ENCODE measurements at regions not wholly inside any gene's neighbourhood (a gene's known extent, or its start where the extent isn't known, plus 50 kb on each side); places are given as distances from the start of the nearest gene placed in this dataset.

- no peak overlapping the region for H3K4me3 ChIP-seq
- no peaks in the 10 kb centered on the region for H3K36me3 ChIP-seq (ENCODE audit: low read depth, missing control alignments)
- intact Hi-C loops (cut with DNase I; ENCODE audit: low total_unique reads) = no loop called here
- H3K27me3 ChIP-seq = no peaks in the 10 kb centered on the region
- 71 to 73% methylated on average over 5 of the region's 5 CpGs for WGBS, 2 donors
- TF ChIP-seq POLR2A (IDR thresholded peaks at IDR 0.05) (no peak), CTCF (IDR thresholded peaks at IDR 0.05) (no peak)
- peak; percentile 30 for DNase-seq
- H3K9me3 ChIP-seq = no peaks in the 10 kb centered on the region
- peaks cover 10% of the 10 kb centered on the region for H3K4me1 ChIP-seq
- H3K27ac ChIP-seq = no peak overlapping the region
Measured at GRCh38 chr22:25482091-25482760, 82.2 kb upstream of the GRK3 start.

- 46 to 62% methylated on average over 3 of the region's 3 CpGs for WGBS, 2 donors
- Histone ChIP-seq H3K4me1 (peaks cover 12% of the 10 kb centered on the region), H3K27me3 (no peaks in the 10 kb centered on the region), H3K4me3 (no peak overlapping the region), H3K9me3 (no peaks in the 10 kb centered on the region), H3K36me3 (ENCODE audit: low read depth, missing control alignments) (no peaks in the 10 kb centered on the region), H3K27ac (no peak overlapping the region)
- DNase-seq = peak; percentile 35
- intact Hi-C loops (cut with DNase I; ENCODE audit: low total_unique reads) = no loop called here
- TF ChIP-seq POLR2A (IDR thresholded peaks at IDR 0.05) = no peak
- no peak for TF ChIP-seq CTCF (IDR thresholded peaks at IDR 0.05)
Measured at GRCh38 chr22:25482868-25483639, 81.4 kb upstream of the GRK3 start.

- TF ChIP-seq CTCF (IDR thresholded peaks at IDR 0.05) (no peak), POLR2A (IDR thresholded peaks at IDR 0.05) (no peak)
- Histone ChIP-seq H3K9me3 (no peaks in the 10 kb centered on the region), H3K27ac (no peak overlapping the region), H3K36me3 (ENCODE audit: low read depth, missing control alignments) (no peaks in the 10 kb centered on the region), H3K4me1 (peaks cover 21% of the 10 kb centered on the region), H3K4me3 (no peak overlapping the region), H3K27me3 (no peaks in the 10 kb centered on the region)
- intact Hi-C loops (cut with DNase I; ENCODE audit: low total_unique reads) = no loop called here
- DNase-seq = no peak
- 90 to 91% methylated on average over 1 of the region's 1 CpG for WGBS, 2 donors
Measured at GRCh38 chr22:25483931-25484330, 80.5 kb upstream of the GRK3 start.

- no peaks in the 10 kb centered on the region for H3K36me3 ChIP-seq (ENCODE audit: low read depth, missing control alignments)
- H3K9me3 ChIP-seq = no peaks in the 10 kb centered on the region
- intact Hi-C loops (cut with DNase I; ENCODE audit: low total_unique reads) = no loop called here
- no peak overlapping the region for H3K27ac ChIP-seq
- no peaks in the 10 kb centered on the region for H3K27me3 ChIP-seq
- no peak overlapping the region for H3K4me3 ChIP-seq
- H3K4me1 ChIP-seq = peaks cover 23% of the 10 kb centered on the region
- DNase-seq = no peak
- TF ChIP-seq CTCF (IDR thresholded peaks at IDR 0.05) = no peak
- no peak for TF ChIP-seq POLR2A (IDR thresholded peaks at IDR 0.05)
- WGBS, 2 donors = 71 to 82% methylated on average over 3 of the region's 3 CpGs
Measured at GRCh38 chr22:25484521-25485315, 79.8 kb upstream of the GRK3 start.
